SH-SY5Y (cell line): ENCODE measurements at regions not wholly inside any gene's neighbourhood (a gene's known extent, or its start where the extent isn't known, plus 50 kb on each side); places are given as distances from the start of the nearest gene placed in this dataset.

Experiments
- GATA2 ChIP-seq: IDR thresholded peaks from 2 replicates; pipeline ENCODE4 v1.6.1; 2011; ENCODE audit warnings: mild to moderate bottlenecking, low read depth, low read length
- GATA3 ChIP-seq: IDR thresholded peaks from 2 replicates; pipeline ENCODE4 v1.6.1; 2011; ENCODE audit warnings: low read depth, mild to moderate bottlenecking, low read length, moderate library complexity

- TF ChIP-seq GATA3 (no peak), GATA2 (no peak)
Measured at GRCh38 chr2:122414902-122415301, 659.5 kb downstream of the TSN start.
